OCI-LY1 (cell line): ENCODE measurements at regions not wholly inside any gene's neighbourhood (a gene's known extent, or its start where the extent isn't known, plus 50 kb on each side); places are given as distances from the start of the nearest gene placed in this dataset.

Source experiments
- H2AFZ ChIP-seq: fragments of 200-600 bp; sonication (generic), shearing (Covaris generic); 2 replicates; pipeline ENCODE4 v1.6.0; 2014; ENCODE audit warnings: antibody characterized with exemption, mild to moderate bottlenecking, low read length
- H3F3A ChIP-seq: fragments of 200-600 bp; sonication (generic), shearing (Covaris generic); 2 replicates; pipeline ENCODE4 v1.6.0; 2014; ENCODE audit warnings: mild to moderate bottlenecking, antibody characterized with exemption, low read length, moderate library complexity; ENCODE audit not compliant: insufficient read depth
- H3K27ac ChIP-seq: fragments of 200-600 bp; sonication (generic); 2 replicates; pipeline ENCODE4 v1.5.1; 2014; ENCODE audit warnings: low read length, mixed run types, mild to moderate bottlenecking, low read depth; ENCODE audit not compliant: poor library complexity, severe bottlenecking
- H3K27me3 ChIP-seq: fragments of 200-600 bp; sonication (generic); 2 replicates; pipeline ENCODE4 v1.6.0; 2014; ENCODE audit warnings: antibody characterized with exemption, mild to moderate bottlenecking, low read length, moderate library complexity; ENCODE audit not compliant: insufficient read depth
- H3K36me3 ChIP-seq: fragments of 200-600 bp; sonication (generic); 2 replicates; pipeline ENCODE4 v1.6.1; 2014; ENCODE audit warnings: mild to moderate bottlenecking, antibody characterized with exemption, low read length, moderate library complexity, mixed read lengths; ENCODE audit not compliant: insufficient read depth
- H3K4me1 ChIP-seq: fragments of 200-600 bp; sonication (generic); 2 replicates; pipeline ENCODE4 v1.5.1; 2014; ENCODE audit warnings: mild to moderate bottlenecking, low read length, moderate library complexity; ENCODE audit not compliant: insufficient read depth, severe bottlenecking
- H3K4me2 ChIP-seq: fragments of 200-600 bp; sonication (generic), shearing (Covaris generic); 2 replicates; pipeline ENCODE4 v1.6.1; 2014; ENCODE audit warnings: low read length
- H3K4me3 ChIP-seq: fragments of 200-600 bp; sonication (generic); 2 replicates; pipeline ENCODE4 v1.5.1; 2014; ENCODE audit warnings: low read length, low read depth, mild to moderate bottlenecking, mixed read lengths; ENCODE audit not compliant: poor library complexity, severe bottlenecking
- H3K79me2 ChIP-seq: fragments of 200-600 bp; shearing (Covaris generic); 2 replicates; pipeline ENCODE4 v1.6.1; 2016; ENCODE audit warnings: mixed run types, low read length, mixed read lengths; ENCODE audit not compliant: insufficient read depth
- H3K9ac ChIP-seq: fragments of 200-600 bp; sonication (generic), shearing (Covaris generic); 2 replicates; pipeline ENCODE4 v1.6.1; 2014; ENCODE audit warnings: mild to moderate bottlenecking, low read length, mixed read lengths
- H3K9me2 ChIP-seq: fragments of 200-600 bp; sonication (generic), shearing (Covaris generic); 2 replicates; pipeline ENCODE4 v1.6.1; 2014; ENCODE audit warnings: low read depth, mild to moderate bottlenecking, low read length, mixed read lengths
- H3K9me3 ChIP-seq: fragments of 200-600 bp; shearing (Covaris generic); 2 replicates; pipeline ENCODE4 v1.6.1; 2014; ENCODE audit warnings: low read length, mixed read lengths
- H4K20me1 ChIP-seq: fragments of 200-600 bp; sonication (generic), shearing (Covaris generic); 2 replicates; pipeline ENCODE4 v1.6.0; 2016; ENCODE audit warnings: mild to moderate bottlenecking, low read length; ENCODE audit not compliant: insufficient read depth
- CTCF ChIP-seq: fragments of 200-600 bp; sonication (generic), shearing (Covaris generic); IDR thresholded peaks from 2 replicates; pipeline ENCODE4 v1.5.1; 2017; ENCODE audit warnings: mild to moderate bottlenecking, antibody characterized with exemption, low read length, moderate library complexity, mixed read lengths
- EZH2 ChIP-seq: fragments of 200-600 bp; sonication (generic), shearing (Covaris generic); IDR thresholded peaks from 2 replicates; pipeline ENCODE4 v1.8.0; 2017; ENCODE audit warnings: borderline replicate concordance, mixed run types, mild to moderate bottlenecking, antibody characterized with exemption, low read length, moderate library complexity, mixed read lengths

- Histone ChIP-seq H3K9me3 (no peaks in the 10 kb centered on the region), H3K9ac (no peak overlapping the region), H3K27ac (no peak overlapping the region), H3F3A (no peaks in the 10 kb centered on the region), H2AFZ (no peak overlapping the region), H3K4me1 (no peaks in the 10 kb centered on the region), H3K79me2 (no peaks in the 10 kb centered on the region), H3K4me3 (no peak overlapping the region), H3K36me3 (no peaks in the 10 kb centered on the region), H3K27me3 (no peaks in the 10 kb centered on the region), H3K4me2 (no peak overlapping the region), H3K9me2 (no peaks in the 10 kb centered on the region), H4K20me1 (no peaks in the 10 kb centered on the region)
- TF ChIP-seq CTCF: no peak
- no peak for TF ChIP-seq EZH2
Measured at GRCh38 chr15:25932696-25933095, 69.6 kb upstream of the ATP10A start.

GRCh38 chr15:25931851-25932250 lies 68.7 kb upstream of the ATP10A start:
- TF ChIP-seq EZH2 (no peak), CTCF (no peak)
- Histone ChIP-seq H3K27me3 (no peaks in the 10 kb centered on the region), H3K79me2 (no peaks in the 10 kb centered on the region), H3K4me1 (no peaks in the 10 kb centered on the region), H3K36me3 (no peaks in the 10 kb centered on the region), H2AFZ (no peak overlapping the region), H3K4me2 (no peak overlapping the region), H3K27ac (no peak overlapping the region), H3K9me2 (no peaks in the 10 kb centered on the region), H3K9me3 (no peaks in the 10 kb centered on the region), H3K4me3 (no peak overlapping the region), H4K20me1 (no peaks in the 10 kb centered on the region), H3F3A (no peaks in the 10 kb centered on the region), H3K9ac (no peak overlapping the region)

GRCh38 chr15:25930931-25931330 lies 67.8 kb upstream of the ATP10A start:
- TF ChIP-seq EZH2: no peak
- no peak for TF ChIP-seq CTCF
- Histone ChIP-seq H4K20me1 (no peaks in the 10 kb centered on the region), H3K9me2 (no peaks in the 10 kb centered on the region), H3K4me3 (no peak overlapping the region), H3K79me2 (no peaks in the 10 kb centered on the region), H3K4me2 (no peak overlapping the region), H3K36me3 (no peaks in the 10 kb centered on the region), H3K9me3 (no peaks in the 10 kb centered on the region), H2AFZ (no peak overlapping the region), H3K9ac (no peak overlapping the region), H3F3A (no peaks in the 10 kb centered on the region), H3K27me3 (no peaks in the 10 kb centered on the region), H3K4me1 (no peaks in the 10 kb centered on the region), H3K27ac (no peak overlapping the region)
